ENCODE measurements at regions not wholly inside any gene's neighbourhood (a gene's known extent, or its start where the extent isn't known, plus 50 kb on each side); places are given as distances from the start of the nearest gene placed in this dataset.

GRCh38 chr2:5886462-5886861 lies 194.3 kb downstream of the SOX11 start:
- Histone ChIP-seq H3K27me3 (ENCODE audit: insufficient read depth, poor library complexity, severe bottlenecking) (no peaks in the 10 kb centered on the region), H3K36me3 (ENCODE audit: low read depth) (no peaks in the 10 kb centered on the region), H3K4me1 (ENCODE audit: insufficient read depth, poor library complexity, severe bottlenecking) (no peaks in the 10 kb centered on the region), H3K27ac (ENCODE audit: poor library complexity, severe bottlenecking) (no peak overlapping the region), H3K4me3 (ENCODE audit: severe bottlenecking) (no peak overlapping the region), H3K9me3 (ENCODE audit: severe bottlenecking) (no peaks in the 10 kb centered on the region)
- ATAC-seq (ENCODE audit: low read depth) (no peak), DNase-seq (ENCODE audit: low spot score) (no peak)
- TF ChIP-seq CTCF (IDR thresholded peaks at IDR 0.05; ENCODE audit: poor library complexity, severe bottlenecking), result no peak

DNA sequence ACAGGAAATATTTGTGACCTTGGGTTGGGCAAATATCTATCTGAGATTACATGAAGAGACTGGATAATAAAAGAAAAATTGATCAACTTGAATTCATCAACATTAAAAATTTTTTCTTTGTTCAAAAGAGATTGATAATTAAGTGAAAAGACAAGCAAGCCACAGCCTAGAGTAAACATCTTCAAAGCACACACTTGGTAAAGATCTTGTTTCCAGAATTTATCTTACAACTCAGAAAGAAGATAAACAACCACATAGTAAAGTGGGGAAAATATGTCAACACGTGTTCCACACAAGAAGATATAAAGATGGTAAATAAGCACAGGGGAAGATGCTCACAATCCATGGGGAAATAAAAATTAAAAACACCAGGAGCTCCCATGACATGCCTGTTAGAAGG lies 195.9 kb downstream of the SOX11 start:
- ATAC-seq (ENCODE audit: low read depth) (no peak), DNase-seq (ENCODE audit: low spot score) (no peak)
- no peak for TF ChIP-seq CTCF (IDR thresholded peaks at IDR 0.05; ENCODE audit: poor library complexity, severe bottlenecking)
- Histone ChIP-seq H3K9me3 (ENCODE audit: severe bottlenecking) (no peaks in the 10 kb centered on the region), H3K36me3 (ENCODE audit: low read depth) (no peaks in the 10 kb centered on the region), H3K4me3 (ENCODE audit: severe bottlenecking) (no peak overlapping the region), H3K4me1 (ENCODE audit: insufficient read depth, poor library complexity, severe bottlenecking) (no peaks in the 10 kb centered on the region), H3K27ac (ENCODE audit: poor library complexity, severe bottlenecking) (no peak overlapping the region), H3K27me3 (ENCODE audit: insufficient read depth, poor library complexity, severe bottlenecking) (no peaks in the 10 kb centered on the region)

DNA sequence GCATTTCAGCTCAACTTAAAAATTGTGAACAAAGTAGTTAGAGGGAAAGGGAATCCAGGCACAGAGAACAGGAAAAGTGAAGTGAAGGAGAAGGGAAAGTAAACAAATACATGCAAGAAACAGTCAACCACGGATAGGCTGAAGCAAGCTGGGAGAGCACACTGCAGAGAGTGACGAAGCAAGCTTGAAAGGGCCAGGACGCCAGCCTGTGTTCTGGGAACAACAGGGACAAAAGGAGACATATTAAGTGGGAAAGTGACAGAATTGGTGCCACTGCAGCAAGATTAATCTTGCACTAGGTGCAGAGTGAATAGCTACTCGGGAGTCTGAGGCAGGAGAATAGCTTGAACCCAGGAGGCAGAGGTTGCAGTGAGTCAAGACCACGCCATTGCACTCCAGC lies 197.3 kb downstream of the SOX11 start:
- Histone ChIP-seq H3K4me3 (ENCODE audit: severe bottlenecking) (no peak overlapping the region), H3K9me3 (ENCODE audit: severe bottlenecking) (no peaks in the 10 kb centered on the region), H3K27me3 (ENCODE audit: insufficient read depth, poor library complexity, severe bottlenecking) (no peaks in the 10 kb centered on the region), H3K36me3 (ENCODE audit: low read depth) (no peaks in the 10 kb centered on the region), H3K27ac (ENCODE audit: poor library complexity, severe bottlenecking) (no peak overlapping the region), H3K4me1 (ENCODE audit: insufficient read depth, poor library complexity, severe bottlenecking) (no peaks in the 10 kb centered on the region)
- DNase-seq (ENCODE audit: low spot score) (no peak), ATAC-seq (ENCODE audit: low read depth) (no peak)
- TF ChIP-seq CTCF (IDR thresholded peaks at IDR 0.05; ENCODE audit: poor library complexity, severe bottlenecking), result no peak

DNA sequence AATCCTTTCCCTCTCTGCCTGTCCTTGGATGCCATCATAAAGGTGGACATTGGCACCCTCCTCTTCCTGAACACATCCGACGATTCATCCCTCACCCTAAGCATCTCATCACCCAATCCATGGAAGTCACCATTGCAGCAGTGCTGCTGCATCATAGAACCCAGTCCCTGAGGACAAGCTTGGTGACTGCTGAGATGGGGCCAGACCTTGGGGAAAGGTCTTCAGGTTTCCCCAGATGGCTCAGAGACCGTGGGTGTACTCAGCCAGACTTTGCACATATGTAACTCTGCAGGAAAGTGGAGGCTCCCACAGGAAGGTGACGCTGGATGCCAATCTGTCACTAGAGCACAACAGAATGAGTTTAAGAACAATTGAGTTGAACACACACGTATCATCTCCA lies 202.2 kb downstream of the SOX11 start:
- Histone ChIP-seq H3K4me3 (ENCODE audit: severe bottlenecking) (no peak overlapping the region), H3K36me3 (ENCODE audit: low read depth) (no peaks in the 10 kb centered on the region), H3K9me3 (ENCODE audit: severe bottlenecking) (no peaks in the 10 kb centered on the region), H3K27ac (ENCODE audit: poor library complexity, severe bottlenecking) (no peak overlapping the region), H3K27me3 (ENCODE audit: insufficient read depth, poor library complexity, severe bottlenecking) (no peaks in the 10 kb centered on the region), H3K4me1 (ENCODE audit: insufficient read depth, poor library complexity, severe bottlenecking) (no peaks in the 10 kb centered on the region)
- no peak for TF ChIP-seq CTCF (IDR thresholded peaks at IDR 0.05; ENCODE audit: poor library complexity, severe bottlenecking)
- no peak for ATAC-seq (ENCODE audit: low read depth)
- no peak for DNase-seq (ENCODE audit: low spot score)

GRCh38 chr2:5895284-5895683 lies 203.1 kb downstream of the SOX11 start:
- no peak for TF ChIP-seq CTCF (IDR thresholded peaks at IDR 0.05; ENCODE audit: poor library complexity, severe bottlenecking)
- Histone ChIP-seq H3K4me1 (ENCODE audit: insufficient read depth, poor library complexity, severe bottlenecking) (no peaks in the 10 kb centered on the region), H3K27ac (ENCODE audit: poor library complexity, severe bottlenecking) (no peak overlapping the region), H3K36me3 (ENCODE audit: low read depth) (no peaks in the 10 kb centered on the region), H3K27me3 (ENCODE audit: insufficient read depth, poor library complexity, severe bottlenecking) (no peaks in the 10 kb centered on the region), H3K9me3 (ENCODE audit: severe bottlenecking) (no peaks in the 10 kb centered on the region), H3K4me3 (ENCODE audit: severe bottlenecking) (no peak overlapping the region)
- ATAC-seq (ENCODE audit: low read depth) (no peak), DNase-seq (ENCODE audit: low spot score) (no peak)

Measured in RWPE2 (cell line).